Activated CD4-positive, alpha-beta memory T cell treated with anti-CD3 and anti-CD28 coated beads for 36 hours (primary cell): ENCODE measurements at regions not wholly inside any gene's neighbourhood (a gene's known extent, or its start where the extent isn't known, plus 50 kb on each side); places are given as distances from the start of the nearest gene placed in this dataset.

Experiments
- CTCF ChIA-PET: fragments of 350-600 bp; sonication (Branson Sonifier 250); formaldehyde crosslinking; loops from one replicate; lab custom pipeline; 2021; ENCODE audit warnings: antibody characterized with exemption, inconsistent platforms; lab: Charles Lee
- POLR2A ChIA-PET: fragments of 350-600 bp; sonication (Branson Sonifier 250); formaldehyde crosslinking; loops from one replicate; lab custom pipeline; 2021; ENCODE audit warnings: antibody characterized with exemption; lab: Charles Lee
- DNase-seq: peaks from one replicate; pipeline ENCODE4 v3.0.0-alpha.2; 2020
- H3K27ac Mint-ChIP-seq: one replicate; pipeline ENCODE4 v1.8.0; 2021; ENCODE audit warnings: mixed read lengths
- H3K27me3 Mint-ChIP-seq: one replicate; pipeline ENCODE4 v1.8.0; 2021; ENCODE audit warnings: mixed read lengths
- H3K36me3 Mint-ChIP-seq: one replicate; pipeline ENCODE4 v1.8.0; 2021; ENCODE audit warnings: mixed read lengths
- H3K4me1 Mint-ChIP-seq: one replicate; pipeline ENCODE4 v1.8.0; 2021; ENCODE audit warnings: low read depth, mixed read lengths
- H3K4me3 Mint-ChIP-seq: one replicate; pipeline ENCODE4 v1.8.0; 2021; ENCODE audit warnings: mild to moderate bottlenecking, mixed read lengths
- H3K9me3 Mint-ChIP-seq: one replicate; pipeline ENCODE4 v1.8.0; 2021; ENCODE audit warnings: mixed read lengths
- intact Hi-C: fragments of 100-400 bp; cut with micrococcal nuclease; formaldehyde crosslinking; loops from one replicate; pipeline ENCODE4 v1.15.1; 2023

GRCh38 chr2:234666911-234667310 is 170.0 kb upstream of the ARL4C start:
- no peak overlapping the region for H3K27ac Mint-ChIP-seq
- intact Hi-C loops = no loop called here
- H3K36me3 Mint-ChIP-seq = no peaks in the 10 kb centered on the region
- ChIA-PET CTCF (no interaction called here), POLR2A (no interaction called here)
- peaks cover 18% of the 10 kb centered on the region for H3K27me3 Mint-ChIP-seq
- no peaks in the 10 kb centered on the region for H3K4me1 Mint-ChIP-seq
- DNase-seq = no peak
- H3K4me3 Mint-ChIP-seq = no peak overlapping the region
- H3K9me3 Mint-ChIP-seq = peaks cover 7% of the 10 kb centered on the region

GRCh38 chr2:234665304-234665703 is 168.4 kb upstream of the ARL4C start:
- Mint-ChIP-seq H3K4me1 (no peaks in the 10 kb centered on the region), H3K36me3 (no peaks in the 10 kb centered on the region), H3K27me3 (peaks cover 18% of the 10 kb centered on the region), H3K4me3 (no peak overlapping the region), H3K27ac (no peak overlapping the region), H3K9me3 (peaks cover 7% of the 10 kb centered on the region)
- CTCF ChIA-PET = no interaction called here
- no peak for DNase-seq
- POLR2A ChIA-PET = no interaction called here
- intact Hi-C loops = no loop called here

- Mint-ChIP-seq H3K36me3 (no peaks in the 10 kb centered on the region), H3K4me3 (no peak overlapping the region), H3K4me1 (no peaks in the 10 kb centered on the region), H3K9me3 (peaks cover 7% of the 10 kb centered on the region), H3K27me3 (peaks cover 7% of the 10 kb centered on the region), H3K27ac (no peak overlapping the region)
- ChIA-PET CTCF (no interaction called here), POLR2A (no interaction called here)
- intact Hi-C loops = no loop called here
- no peak for DNase-seq
These were observed 165.0 kb upstream of the ARL4C start for GRCh38 chr2:234661849-234662248.

- intact Hi-C loops = no loop called here
- no peak for DNase-seq
- Mint-ChIP-seq H3K4me3 (no peak overlapping the region), H3K4me1 (no peaks in the 10 kb centered on the region), H3K27ac (no peak overlapping the region), H3K27me3 (peaks cover 6% of the 10 kb centered on the region), H3K36me3 (no peaks in the 10 kb centered on the region), H3K9me3 (peaks cover 7% of the 10 kb centered on the region)
- ChIA-PET POLR2A (no interaction called here), CTCF (no interaction called here)
These were observed 164.3 kb upstream of the ARL4C start for GRCh38 chr2:234661175-234661574.

GRCh38 chr2:234655706-234656105 is 158.8 kb upstream of the ARL4C start:
- Mint-ChIP-seq H3K27me3 (peaks cover 17% of the 10 kb centered on the region), H3K4me3 (no peak overlapping the region), H3K4me1 (no peaks in the 10 kb centered on the region), H3K9me3 (no peaks in the 10 kb centered on the region), H3K36me3 (no peaks in the 10 kb centered on the region), H3K27ac (no peak overlapping the region)
- DNase-seq = no peak
- ChIA-PET POLR2A (no interaction called here), CTCF (no interaction called here)
- intact Hi-C loops = no loop called here

GRCh38 chr2:234650911-234651310 is 154.0 kb upstream of the ARL4C start:
- CTCF ChIA-PET = no interaction called here
- no peak overlapping the region for H3K27ac Mint-ChIP-seq
- H3K36me3 Mint-ChIP-seq = no peaks in the 10 kb centered on the region
- H3K9me3 Mint-ChIP-seq = no peaks in the 10 kb centered on the region
- DNase-seq = no peak
- intact Hi-C loops = no loop called here
- H3K27me3 Mint-ChIP-seq = peaks cover 17% of the 10 kb centered on the region
- no peaks in the 10 kb centered on the region for H3K4me1 Mint-ChIP-seq
- POLR2A ChIA-PET = no interaction called here
- no peak overlapping the region for H3K4me3 Mint-ChIP-seq

- ChIA-PET POLR2A (no interaction called here), CTCF (no interaction called here)
- no peak overlapping the region for H3K27ac Mint-ChIP-seq
- H3K27me3 Mint-ChIP-seq = peaks cover 17% of the 10 kb centered on the region
- intact Hi-C loops = no loop called here
- no peak overlapping the region for H3K4me3 Mint-ChIP-seq
- no peaks in the 10 kb centered on the region for H3K4me1 Mint-ChIP-seq
- no peaks in the 10 kb centered on the region for H3K9me3 Mint-ChIP-seq
- no peak for DNase-seq
- no peaks in the 10 kb centered on the region for H3K36me3 Mint-ChIP-seq
These were observed 153.1 kb upstream of the ARL4C start for GRCh38 chr2:234649951-234650350.

GRCh38 chr2:234643407-234643806 is 146.5 kb upstream of the ARL4C start:
- H3K4me3 Mint-ChIP-seq = no peak overlapping the region
- ChIA-PET CTCF (no interaction called here), POLR2A (no interaction called here)
- intact Hi-C loops = no loop called here
- DNase-seq = no peak
- no peaks in the 10 kb centered on the region for H3K36me3 Mint-ChIP-seq
- H3K27me3 Mint-ChIP-seq = peaks cover 14% of the 10 kb centered on the region
- H3K27ac Mint-ChIP-seq = no peak overlapping the region
- no peaks in the 10 kb centered on the region for H3K4me1 Mint-ChIP-seq
- peaks cover 17% of the 10 kb centered on the region for H3K9me3 Mint-ChIP-seq

GRCh38 chr2:234641086-234641485 is 144.2 kb upstream of the ARL4C start:
- H3K4me1 Mint-ChIP-seq = no peaks in the 10 kb centered on the region
- ChIA-PET CTCF (no interaction called here), POLR2A (no interaction called here)
- peaks cover 14% of the 10 kb centered on the region for H3K27me3 Mint-ChIP-seq
- H3K9me3 Mint-ChIP-seq = peaks cover 19% of the 10 kb centered on the region
- H3K36me3 Mint-ChIP-seq = no peaks in the 10 kb centered on the region
- H3K4me3 Mint-ChIP-seq = no peak overlapping the region
- no peak for DNase-seq
- intact Hi-C loops = no loop called here
- H3K27ac Mint-ChIP-seq = no peak overlapping the region

GRCh38 chr2:234640657-234641056 is 143.8 kb upstream of the ARL4C start:
- Mint-ChIP-seq H3K4me1 (no peaks in the 10 kb centered on the region), H3K27me3 (peaks cover 14% of the 10 kb centered on the region), H3K4me3 (no peak overlapping the region), H3K9me3 (peaks cover 19% of the 10 kb centered on the region), H3K36me3 (no peaks in the 10 kb centered on the region), H3K27ac (no peak overlapping the region)
- intact Hi-C loops = no loop called here
- no peak for DNase-seq
- ChIA-PET POLR2A (no interaction called here), CTCF (no interaction called here)

GRCh38 chr2:234638966-234639365 is 142.1 kb upstream of the ARL4C start:
- Mint-ChIP-seq H3K36me3 (no peaks in the 10 kb centered on the region), H3K27ac (no peak overlapping the region), H3K27me3 (peaks cover 14% of the 10 kb centered on the region), H3K4me1 (no peaks in the 10 kb centered on the region), H3K9me3 (peaks cover 19% of the 10 kb centered on the region), H3K4me3 (no peak overlapping the region)
- ChIA-PET POLR2A (no interaction called here), CTCF (no interaction called here)
- DNase-seq = no peak
- intact Hi-C loops = no loop called here

GRCh38 chr2:234635284-234635683 is 138.4 kb upstream of the ARL4C start:
- Mint-ChIP-seq H3K27me3 (peaks cover 19% of the 10 kb centered on the region), H3K4me3 (no peak overlapping the region), H3K4me1 (no peaks in the 10 kb centered on the region), H3K27ac (no peak overlapping the region), H3K9me3 (peaks cover 3% of the 10 kb centered on the region), H3K36me3 (no peaks in the 10 kb centered on the region)
- CTCF ChIA-PET = no interaction called here
- intact Hi-C loops = no loop called here
- no peak for DNase-seq
- POLR2A ChIA-PET = no interaction called here

GRCh38 chr2:234633581-234634230 is 136.8 kb upstream of the ARL4C start:
- CTCF ChIA-PET = interaction anchor here (0.6 kb wide), 1 partner anchor 622 kb away, joined by 3 read pairs; no protein-coding TSS in a partner anchor
- POLR2A ChIA-PET = no interaction called here
- no peak overlapping the region for H3K27ac Mint-ChIP-seq

More at GRCh38 chr2:234633581-234634230, 136.8 kb upstream of the ARL4C start:
- Mint-ChIP-seq H3K36me3 (no peaks in the 10 kb centered on the region), H3K4me3 (no peak overlapping the region), H3K27me3 (peaks cover 14% of the 10 kb centered on the region), H3K9me3 (peaks cover 3% of the 10 kb centered on the region), H3K4me1 (no peaks in the 10 kb centered on the region)
- DNase-seq = no peak
- intact Hi-C loops = no loop called here
